ENCODE measurements at regions not wholly inside any gene's neighbourhood (a gene's known extent, or its start where the extent isn't known, plus 50 kb on each side); places are given as distances from the start of the nearest gene placed in this dataset.
"Not testable (repeated sequence)": the region's sequence is repeated elsewhere in the genome, so short reads cannot be mapped to it uniquely, and the experiment has no call there.

DNA sequence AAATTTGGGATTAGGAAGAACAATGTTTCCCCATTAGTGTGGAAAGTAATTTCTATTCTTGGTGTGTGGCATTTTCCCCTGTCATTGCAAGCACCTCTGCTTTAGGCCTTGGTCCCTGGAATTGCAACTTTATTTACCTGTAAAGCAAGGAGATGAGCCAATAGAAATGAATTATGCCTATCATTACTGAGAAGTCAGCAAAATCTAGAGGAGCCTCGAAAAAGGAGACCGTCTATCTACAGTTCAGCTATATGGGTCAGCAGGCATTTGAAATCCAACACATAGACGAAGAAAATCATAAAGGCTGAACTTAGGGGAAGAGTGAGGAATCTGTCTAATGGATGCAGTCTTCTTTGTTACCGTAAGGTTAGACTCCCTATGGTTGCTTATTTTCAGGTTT is 161.1 kb downstream of the CCDC71L start:
- intact Hi-C loops (cut with micrococcal nuclease), result no loop called here
- 100% methylated on average over 1 of the region's 4 CpGs for WGBS (ENCODE audit: insufficient coverage)

DNA sequence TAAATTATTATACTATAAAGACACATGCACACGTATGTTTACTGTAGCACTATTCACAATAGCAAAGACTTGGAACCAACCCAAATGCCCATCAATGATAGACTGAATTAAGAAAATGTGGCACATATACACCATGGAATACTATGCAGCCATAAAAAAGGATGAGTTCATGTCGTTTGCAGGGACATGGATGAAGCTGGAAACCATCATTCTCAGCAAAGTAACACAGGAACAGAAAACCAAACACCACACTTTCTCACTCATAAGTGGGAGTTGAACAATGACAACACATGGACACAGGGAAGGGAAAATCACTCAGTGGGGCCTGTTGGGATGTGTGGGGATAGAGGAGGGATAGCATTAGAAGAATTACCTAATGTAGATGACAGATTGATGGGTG is 163.0 kb downstream of the CCDC71L start:
- H2AFZ ChIP-seq (ENCODE audit: insufficient read depth, low read depth, low read length, poor library complexity, severe bottlenecking); H3K4me2 ChIP-seq (replicated peaks; ENCODE audit: extremely low read depth, low read length, poor library complexity, severe bottlenecking); H3K9ac ChIP-seq (ENCODE audit: insufficient read depth, low read length, poor library complexity, severe bottlenecking); DNase-seq; intact Hi-C loops (cut with micrococcal nuclease); H3K36me3 ChIP-seq (replicated peaks in 1 of 2; ENCODE audit: control insufficient read depth in 1 of 2, insufficient read depth in 2 of 2, low read length in 2 of 2); H3K79me2 ChIP-seq (ENCODE audit: insufficient read depth, low read length); H3K27ac Mint-ChIP-seq; H3K4me3 Mint-ChIP-seq; H3K27ac ChIP-seq (ENCODE audit: low read depth in 1 of 2, low read length in 2 of 2); H3K4me3 ChIP-seq (replicated peaks in 1 of 3; ENCODE audit: low read depth in 2 of 3, low read length in 3 of 3); H3K36me3 Mint-ChIP-seq; H3K4me1 ChIP-seq (ENCODE audit: control insufficient read depth in 1 of 2, insufficient read depth in 2 of 2, low read length in 2 of 2); H3K27me3 ChIP-seq (ENCODE audit: control insufficient read depth in 2 of 2, insufficient read depth in 2 of 2, low read length in 2 of 2); H3K27me3 Mint-ChIP-seq (ENCODE audit: low read depth in 3 of 3); H3K9me3 ChIP-seq (replicated peaks in 1 of 2; ENCODE audit: control insufficient read depth in 1 of 2, insufficient read depth in 1 of 2, low read length in 2 of 2); H4K20me1 ChIP-seq (ENCODE audit: insufficient read depth, low read length): not testable (repeated sequence)
- Mint-ChIP-seq H3K4me1 (peaks cover 11% of the 10 kb centered on the region), H3K9me3 (peaks cover 3 to 11% (median 7%) of the 10 kb centered on the region in 7 donors)
- no CpG with 5 or more reads among the region's 2 CpGs for WGBS (ENCODE audit: insufficient coverage)

More for the DNA sequence above, 161.1 kb downstream of the CCDC71L start:
- Histone ChIP-seq H3K27me3 (ENCODE audit: control insufficient read depth in 2 of 2, insufficient read depth in 2 of 2, low read length in 2 of 2) (no peaks in the 10 kb centered on the region), H3K9me3 (replicated peaks in 1 of 2; ENCODE audit: control insufficient read depth in 1 of 2, insufficient read depth in 1 of 2, low read length in 2 of 2) (no peaks in the 10 kb centered on the region), H2AFZ (ENCODE audit: insufficient read depth, low read depth, low read length, poor library complexity, severe bottlenecking) (no peak overlapping the region), H3K79me2 (ENCODE audit: insufficient read depth, low read length) (no peaks in the 10 kb centered on the region), H4K20me1 (ENCODE audit: insufficient read depth, low read length) (no peaks in the 10 kb centered on the region), H3K4me2 (replicated peaks; ENCODE audit: extremely low read depth, low read length, poor library complexity, severe bottlenecking) (no peak overlapping the region), H3K9ac (ENCODE audit: insufficient read depth, low read length, poor library complexity, severe bottlenecking) (no peak overlapping the region), H3K27ac (ENCODE audit: low read depth in 1 of 2, low read length in 2 of 2) (no peak overlapping the region), H3K36me3 (replicated peaks in 1 of 2; ENCODE audit: control insufficient read depth in 1 of 2, insufficient read depth in 2 of 2, low read length in 2 of 2) (no peaks in the 10 kb centered on the region), H3K4me1 (ENCODE audit: control insufficient read depth in 1 of 2, insufficient read depth in 2 of 2, low read length in 2 of 2) (peaks cover 4% of the 10 kb centered on the region in 2 donors), H3K4me3 (replicated peaks in 1 of 3; ENCODE audit: low read depth in 2 of 3, low read length in 3 of 3) (no peak overlapping the region)
- TF ChIP-seq, protein P1, sequence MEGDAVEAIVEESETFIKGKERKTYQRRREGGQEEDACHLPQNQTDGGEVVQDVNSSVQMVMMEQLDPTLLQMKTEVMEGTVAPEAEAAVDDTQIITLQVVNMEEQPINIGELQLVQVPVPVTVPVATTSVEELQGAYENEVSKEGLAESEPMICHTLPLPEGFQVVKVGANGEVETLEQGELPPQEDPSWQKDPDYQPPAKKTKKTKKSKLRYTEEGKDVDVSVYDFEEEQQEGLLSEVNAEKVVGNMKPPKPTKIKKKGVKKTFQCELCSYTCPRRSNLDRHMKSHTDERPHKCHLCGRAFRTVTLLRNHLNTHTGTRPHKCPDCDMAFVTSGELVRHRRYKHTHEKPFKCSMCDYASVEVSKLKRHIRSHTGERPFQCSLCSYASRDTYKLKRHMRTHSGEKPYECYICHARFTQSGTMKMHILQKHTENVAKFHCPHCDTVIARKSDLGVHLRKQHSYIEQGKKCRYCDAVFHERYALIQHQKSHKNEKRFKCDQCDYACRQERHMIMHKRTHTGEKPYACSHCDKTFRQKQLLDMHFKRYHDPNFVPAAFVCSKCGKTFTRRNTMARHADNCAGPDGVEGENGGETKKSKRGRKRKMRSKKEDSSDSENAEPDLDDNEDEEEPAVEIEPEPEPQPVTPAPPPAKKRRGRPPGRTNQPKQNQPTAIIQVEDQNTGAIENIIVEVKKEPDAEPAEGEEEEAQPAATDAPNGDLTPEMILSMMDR (IDR thresholded peaks at IDR 0.05), result no peak
- peaks cover 0 to 5% (median 3%) of the 10 kb centered on the region in 3 donors for H3K27me3 Mint-ChIP-seq (ENCODE audit: low read depth in 3 of 3)
- no peak overlapping the region for H3K27ac Mint-ChIP-seq
- no peak for DNase-seq
- H3K4me1 Mint-ChIP-seq, result peaks cover 11% of the 10 kb centered on the region
- peaks cover 0 to 15% (median 5%) of the 10 kb centered on the region in 7 donors for H3K9me3 Mint-ChIP-seq
- H3K4me3 Mint-ChIP-seq, result no peak overlapping the region
- no peaks in the 10 kb centered on the region for H3K36me3 Mint-ChIP-seq
